NCI-H460 (cell line): ENCODE measurements at regions not wholly inside any gene's neighbourhood (a gene's known extent, or its start where the extent isn't known, plus 50 kb on each side); places are given as distances from the start of the nearest gene placed in this dataset.
"Not testable (repeated sequence)": the region's sequence is repeated elsewhere in the genome, so short reads cannot be mapped to it uniquely, and the experiment has no call there.

Experiments
- DNase-seq: peaks from one replicate; pipeline ENCODE4 v3.0.0-alpha.2; 2016; ENCODE audit warnings: low read depth; ENCODE audit errors: extremely low read depth

- DNase-seq, result no peak
Measured at GRCh38 chr5:117405197-117405596, 830.6 kb upstream of the SEMA6A start.

GRCh38 chr5:117394506-117395157, 820.0 kb upstream of the SEMA6A start:
- DNase-seq, result no peak

DNA sequence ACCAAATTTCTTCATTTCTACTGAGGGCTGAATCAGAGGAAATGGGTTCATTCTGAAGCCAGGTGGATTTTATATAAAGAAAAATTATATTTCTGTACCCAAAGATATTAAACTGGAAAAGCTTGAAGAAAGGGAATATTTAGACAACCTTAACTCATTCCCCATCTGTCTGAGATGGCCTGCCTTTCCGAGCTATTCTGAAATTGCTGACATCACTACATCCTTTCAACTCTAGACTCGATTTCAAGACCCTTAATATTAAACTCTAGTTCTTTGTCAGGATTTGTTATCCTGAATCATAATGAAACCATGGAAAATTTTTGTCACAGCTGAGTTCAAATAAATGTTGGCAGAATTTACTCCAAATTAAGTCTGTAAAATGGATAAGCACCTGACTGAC, 818.5 kb upstream of the SEMA6A start:
- DNase-seq, result no peak

DNA sequence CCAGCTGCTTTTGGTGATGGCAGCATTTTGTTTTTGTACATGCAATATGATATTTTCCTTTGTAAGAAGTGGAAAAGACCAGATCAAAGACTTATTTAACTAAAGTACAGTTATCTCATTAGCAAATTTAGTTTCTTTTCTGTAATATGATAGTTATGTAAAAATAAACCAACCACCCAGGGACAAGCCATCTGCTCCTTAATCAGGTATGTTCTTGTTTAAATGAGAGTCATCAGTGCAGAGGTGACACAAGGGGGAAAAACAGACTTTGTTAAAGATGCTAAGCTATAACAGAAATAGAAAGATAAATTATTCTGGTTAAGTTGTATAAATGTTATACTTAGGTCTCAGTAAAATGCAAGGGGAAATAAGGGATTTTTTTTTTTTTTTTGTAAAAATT, 805.7 kb upstream of the SEMA6A start:
- no peak for DNase-seq

GRCh38 chr5:117379521-117379920, 804.9 kb upstream of the SEMA6A start:
- DNase-seq, result no peak

DNA sequence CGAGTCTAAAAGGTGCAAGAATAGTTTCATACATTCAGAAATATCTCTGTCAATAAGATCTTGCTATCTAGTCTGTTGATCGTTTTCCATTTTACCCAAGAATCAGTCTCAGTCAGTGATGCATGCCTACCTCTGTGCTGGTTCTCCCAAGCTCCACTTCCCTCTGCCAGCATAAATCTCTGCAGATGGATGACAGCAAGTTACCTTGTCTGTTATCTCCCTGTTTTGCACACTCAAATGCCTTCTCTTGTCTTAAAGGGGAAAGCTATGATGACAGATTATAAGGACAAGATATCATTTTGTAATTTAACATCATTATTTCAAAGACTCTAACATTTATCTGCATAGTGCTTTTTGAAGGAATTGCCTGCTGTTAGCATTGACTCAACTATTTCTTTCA, 802.1 kb upstream of the SEMA6A start:
- no peak for DNase-seq

GRCh38 chr5:117359895-117360294, 785.3 kb upstream of the SEMA6A start:
- no peak for DNase-seq

DNA sequence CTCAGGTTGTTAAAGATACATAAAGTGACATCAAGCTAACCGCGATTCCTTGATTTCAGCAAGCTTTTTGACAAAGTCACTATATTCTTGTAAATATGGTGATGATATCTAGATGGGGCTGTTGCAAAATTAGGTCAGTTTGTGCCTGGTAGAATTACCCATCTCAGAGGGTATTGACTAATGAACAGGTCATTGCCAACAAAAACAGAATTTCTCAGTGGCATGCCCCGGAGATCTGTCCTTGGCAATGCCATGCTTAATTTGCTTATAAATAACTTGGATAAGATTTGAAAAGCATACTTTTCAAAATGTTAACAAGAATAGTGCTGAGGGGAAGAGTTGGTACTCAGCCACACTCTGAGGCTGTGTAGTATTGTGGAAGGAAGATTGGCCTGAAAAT, 783.3 kb upstream of the SEMA6A start:
- no peak for DNase-seq

DNA sequence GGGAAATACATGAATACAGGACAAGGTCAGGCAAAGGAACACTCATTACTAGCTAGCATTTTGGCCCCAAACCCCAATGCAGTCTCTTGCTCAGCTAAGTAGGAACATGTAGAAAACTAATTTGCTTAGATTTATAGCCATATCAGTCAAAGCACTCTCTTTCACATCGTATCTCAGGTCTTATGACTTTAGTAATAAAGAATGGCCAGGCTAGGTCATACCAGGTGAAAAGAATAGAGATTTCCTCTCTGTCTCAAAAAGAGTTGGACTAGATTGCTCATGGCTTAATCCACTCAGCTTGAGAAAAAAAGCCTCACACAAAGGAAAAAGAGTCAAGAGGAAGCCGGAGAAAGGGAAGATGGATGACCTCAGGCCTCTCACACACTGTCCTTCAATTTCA, 772.7 kb upstream of the SEMA6A start:
- DNase-seq, result no peak

GRCh38 chr5:117343726-117344125, 769.1 kb upstream of the SEMA6A start:
- not testable (repeated sequence) for DNase-seq

- no peak for DNase-seq
Measured at GRCh38 chr5:117337064-117337749, 762.6 kb upstream of the SEMA6A start.

DNA sequence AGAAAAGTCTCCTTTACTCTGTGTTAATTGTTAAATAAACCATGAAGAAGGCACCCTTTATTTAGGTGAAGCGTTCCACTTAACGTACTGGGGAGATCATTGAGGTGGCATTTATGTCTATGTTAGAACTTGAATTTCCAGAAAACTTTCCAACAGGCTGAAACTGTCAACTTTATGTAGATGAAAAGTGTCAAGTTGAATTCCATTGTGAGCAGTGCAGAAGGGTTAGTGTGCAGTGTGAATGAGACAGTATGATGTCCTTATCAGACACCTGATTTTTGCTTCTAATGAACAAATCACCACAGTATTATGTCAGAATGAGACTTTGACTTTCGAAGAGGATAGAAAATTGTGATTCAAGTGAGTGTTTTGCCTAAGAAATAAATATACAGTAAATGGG, 761.6 kb upstream of the SEMA6A start:
- no peak for DNase-seq

DNA sequence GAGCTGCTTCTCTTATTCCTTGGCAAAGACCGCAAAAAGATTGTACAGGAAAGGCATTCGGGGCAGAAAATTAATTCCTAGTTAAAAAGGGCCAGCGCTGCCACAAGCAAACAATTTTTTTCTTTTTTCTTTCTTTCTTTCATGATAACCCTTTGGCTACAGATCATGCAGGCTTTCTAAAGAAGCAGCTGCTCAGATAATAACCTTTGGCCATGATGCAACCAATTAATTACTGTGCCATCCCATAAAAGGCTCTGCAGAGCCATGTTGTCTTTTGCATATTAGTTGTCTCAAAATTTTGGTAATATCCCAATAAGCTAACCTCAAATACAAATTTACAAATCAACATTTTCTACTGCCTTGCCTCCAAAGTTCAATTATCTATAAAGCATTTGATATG, 758.4 kb upstream of the SEMA6A start:
- no peak for DNase-seq

GRCh38 chr5:117332341-117332740, 757.7 kb upstream of the SEMA6A start:
- DNase-seq, result no peak

- no peak for DNase-seq
Measured at GRCh38 chr5:117327511-117327910, 752.9 kb upstream of the SEMA6A start.

GRCh38 chr5:117326997-117327396, 752.4 kb upstream of the SEMA6A start:
- DNase-seq, result no peak

- no peak for DNase-seq
Measured at GRCh38 chr5:117318528-117318927, 743.9 kb upstream of the SEMA6A start.

- DNase-seq, result no peak
Measured at GRCh38 chr5:117315170-117315569, 740.5 kb upstream of the SEMA6A start.

DNA sequence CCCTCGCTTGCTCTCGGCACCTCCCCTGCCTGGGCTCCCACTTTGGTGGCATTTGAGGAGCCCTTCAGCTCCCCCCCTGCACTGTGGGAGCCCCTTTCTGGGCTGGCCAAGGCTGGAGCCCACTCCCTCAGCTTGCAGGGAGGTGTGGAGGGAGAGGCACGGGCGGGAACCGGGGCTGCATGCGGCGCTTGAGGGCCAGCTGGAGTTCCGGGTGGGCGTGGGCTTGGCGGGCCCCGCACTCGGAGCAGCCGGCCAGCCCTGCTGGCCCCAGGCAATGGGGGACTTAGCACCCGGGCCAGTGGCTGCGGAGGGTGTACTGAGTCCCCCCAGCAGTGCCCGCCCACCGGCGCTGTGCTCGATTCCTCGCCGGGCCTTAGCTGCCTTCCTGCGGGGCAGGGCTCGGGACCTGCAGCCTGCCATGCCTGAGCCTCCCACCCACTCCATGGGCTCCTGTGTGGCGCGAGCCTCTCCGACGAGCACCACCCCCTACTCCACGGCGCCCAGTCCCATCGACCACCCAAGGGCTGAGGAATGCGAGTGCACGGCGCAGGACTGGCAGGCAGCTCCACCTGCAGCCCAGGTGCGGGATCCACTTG, 730.0 kb upstream of the SEMA6A start:
- not testable (repeated sequence) for DNase-seq

DNA sequence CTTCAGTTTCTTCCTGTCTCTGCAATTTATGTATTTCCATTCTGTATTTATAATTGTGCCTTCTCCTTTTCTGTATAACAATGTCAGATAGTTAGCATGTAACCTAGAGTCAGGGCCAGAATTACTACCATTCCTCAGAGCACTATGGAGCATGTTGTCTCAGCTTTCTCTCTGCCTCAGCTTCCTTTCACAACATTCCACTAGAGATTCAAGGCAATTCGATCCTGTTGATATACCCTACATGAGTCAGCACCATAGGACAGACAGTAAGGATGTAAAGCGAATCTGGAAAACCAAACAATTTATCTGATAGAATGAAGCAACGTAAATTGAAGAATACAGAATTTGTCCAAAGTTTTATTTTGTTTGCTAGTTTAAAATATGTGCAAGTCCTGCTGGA, 728.3 kb upstream of the SEMA6A start:
- no peak for DNase-seq

GRCh38 chr5:117302473-117302872, 727.9 kb upstream of the SEMA6A start:
- DNase-seq, result no peak

- DNase-seq, result no peak
Measured at GRCh38 chr5:117299936-117300328, 725.3 kb upstream of the SEMA6A start.
